Esophagus muscularis mucosa (tissue), 3 donors: ENCODE measurements at regions not wholly inside any gene's neighbourhood (a gene's known extent, or its start where the extent isn't known, plus 50 kb on each side); places are given as distances from the start of the nearest gene placed in this dataset.

Source experiments
- POLR2A ChIP-seq: fragments of 450-650 bp; IDR thresholded peaks from one replicate; pipeline ENCODE4 v1.6.1; 2017; ENCODE audit warnings: antibody characterized with exemption, moderate library complexity, mild to moderate bottlenecking, low read depth
- TF ChIP-seq, protein P1 (sequence below), 3 experiments: fragments of 200-600 bp in 2 of 3; fragments of 450-650 bp in 1 of 3; sonication (generic) in 2 of 3; IDR thresholded peaks; one replicate each; pipeline ENCODE4 v1.5.1; 2017 to 2019; ENCODE audit warnings: antibody characterized with exemption in 3 of 3, mild to moderate bottlenecking in 2 of 3, moderate library complexity in 1 of 3

DNA sequence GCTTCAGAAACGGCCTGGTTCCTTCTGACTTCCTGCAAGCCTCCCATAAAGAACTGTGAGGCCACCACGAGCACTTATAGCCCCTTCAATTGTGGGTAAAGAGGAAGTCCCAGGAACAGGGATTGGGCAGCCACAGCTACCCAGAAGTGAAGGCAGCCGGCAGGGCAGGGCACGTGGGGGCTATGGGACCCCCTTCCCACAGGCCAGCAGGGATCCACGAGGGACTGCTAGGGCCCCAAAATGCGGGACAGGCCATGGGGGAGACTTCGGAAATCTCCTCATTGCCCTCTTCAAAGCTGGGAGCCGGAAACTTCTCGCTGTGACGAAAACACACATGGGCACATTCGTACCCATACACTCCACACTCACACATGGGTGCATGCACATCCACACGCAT is 196.1 kb upstream of the SALL3 start:
- TF ChIP-seq POLR2A, result no peak
- TF ChIP-seq, protein P1, sequence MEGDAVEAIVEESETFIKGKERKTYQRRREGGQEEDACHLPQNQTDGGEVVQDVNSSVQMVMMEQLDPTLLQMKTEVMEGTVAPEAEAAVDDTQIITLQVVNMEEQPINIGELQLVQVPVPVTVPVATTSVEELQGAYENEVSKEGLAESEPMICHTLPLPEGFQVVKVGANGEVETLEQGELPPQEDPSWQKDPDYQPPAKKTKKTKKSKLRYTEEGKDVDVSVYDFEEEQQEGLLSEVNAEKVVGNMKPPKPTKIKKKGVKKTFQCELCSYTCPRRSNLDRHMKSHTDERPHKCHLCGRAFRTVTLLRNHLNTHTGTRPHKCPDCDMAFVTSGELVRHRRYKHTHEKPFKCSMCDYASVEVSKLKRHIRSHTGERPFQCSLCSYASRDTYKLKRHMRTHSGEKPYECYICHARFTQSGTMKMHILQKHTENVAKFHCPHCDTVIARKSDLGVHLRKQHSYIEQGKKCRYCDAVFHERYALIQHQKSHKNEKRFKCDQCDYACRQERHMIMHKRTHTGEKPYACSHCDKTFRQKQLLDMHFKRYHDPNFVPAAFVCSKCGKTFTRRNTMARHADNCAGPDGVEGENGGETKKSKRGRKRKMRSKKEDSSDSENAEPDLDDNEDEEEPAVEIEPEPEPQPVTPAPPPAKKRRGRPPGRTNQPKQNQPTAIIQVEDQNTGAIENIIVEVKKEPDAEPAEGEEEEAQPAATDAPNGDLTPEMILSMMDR (IDR thresholded peaks at IDR 0.05), result no peak
